Fibroblast of peridontal ligament (primary cell): ENCODE measurements at regions not wholly inside any gene's neighbourhood (a gene's known extent, or its start where the extent isn't known, plus 50 kb on each side); places are given as distances from the start of the nearest gene placed in this dataset.

ENCODE experiments used
- DNase-seq: peaks from one replicate; pipeline ENCODE4 v3.0.0-alpha.2; 2010; ENCODE audit errors: extremely low read depth

DNA sequence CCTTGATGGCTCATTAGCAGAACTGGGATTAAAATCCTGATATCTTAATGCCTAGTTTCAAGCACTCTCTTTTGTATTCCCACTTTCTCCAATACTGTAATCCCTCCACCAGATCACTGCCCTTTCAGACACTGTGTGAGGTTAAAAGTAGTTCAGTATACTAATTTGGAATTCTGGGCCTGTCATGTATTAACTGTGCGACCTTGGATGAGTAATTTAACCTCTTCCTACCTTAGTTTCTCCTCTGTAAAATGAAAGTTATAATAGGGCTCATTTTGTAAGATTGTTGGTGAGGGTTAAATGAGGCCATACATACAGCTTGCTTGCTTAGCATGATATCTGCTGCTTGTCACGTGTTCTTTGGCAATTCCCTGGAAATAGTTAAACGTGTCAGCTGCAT is 207.3 kb upstream of the HS3ST1 start:
- DNase-seq = no peak

DNA sequence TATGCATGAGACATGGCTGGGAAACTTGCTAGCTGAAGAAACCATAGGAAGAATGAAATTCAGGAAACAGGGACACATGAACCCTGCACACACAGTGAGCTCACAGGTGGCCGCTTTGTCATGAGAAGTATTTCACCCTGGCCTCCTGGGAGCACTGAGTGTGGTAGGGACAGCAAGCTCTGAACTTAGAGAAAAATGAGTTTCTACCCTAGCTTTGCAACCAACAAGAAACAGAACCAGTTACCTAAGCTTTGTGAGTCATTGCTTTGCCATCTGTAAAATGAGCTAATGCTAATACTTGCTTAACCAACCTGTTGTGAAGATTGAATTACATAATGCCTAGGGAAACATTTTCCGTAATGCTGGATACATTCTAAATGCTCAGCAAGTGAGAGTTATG is 206.6 kb upstream of the HS3ST1 start:
- DNase-seq = no peak

DNA sequence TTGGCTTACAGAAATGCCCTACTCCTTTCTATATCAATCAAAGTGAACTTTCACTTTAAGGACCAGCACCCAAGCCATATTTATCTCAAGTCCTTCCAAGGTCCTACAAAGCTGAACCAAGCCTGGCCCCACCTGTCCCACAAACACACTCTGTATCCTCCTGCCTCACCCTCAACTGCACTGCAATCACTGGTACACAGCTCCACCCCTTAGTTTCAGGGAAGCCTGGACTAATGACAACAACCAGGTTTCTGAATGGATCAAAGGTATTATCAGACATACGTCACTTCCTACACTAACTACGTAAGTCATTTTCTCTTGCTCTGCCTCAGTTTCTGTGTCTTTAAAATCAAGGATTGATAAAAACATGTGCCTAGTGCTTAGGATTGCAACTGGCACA is 205.6 kb upstream of the HS3ST1 start:
- no peak for DNase-seq

DNA sequence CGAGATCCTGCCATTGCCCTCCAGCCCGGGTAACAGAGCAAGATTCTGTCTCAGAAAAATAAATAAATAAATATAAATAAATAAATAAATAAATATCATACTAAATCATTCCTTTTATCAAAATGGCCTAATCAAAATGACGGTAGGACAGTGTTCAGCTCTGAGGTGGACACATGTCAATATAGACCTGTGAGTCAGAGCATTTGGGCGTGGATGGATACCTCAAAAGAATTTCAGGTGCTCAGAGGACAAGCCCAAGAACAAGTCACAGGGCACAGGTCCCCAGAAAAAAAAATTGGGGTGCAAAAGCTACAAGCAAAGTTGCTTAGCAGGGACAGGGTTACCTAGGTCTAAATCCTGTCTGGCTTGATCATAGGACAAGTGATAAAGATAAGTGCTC is 204.7 kb upstream of the HS3ST1 start:
- no peak for DNase-seq

DNA sequence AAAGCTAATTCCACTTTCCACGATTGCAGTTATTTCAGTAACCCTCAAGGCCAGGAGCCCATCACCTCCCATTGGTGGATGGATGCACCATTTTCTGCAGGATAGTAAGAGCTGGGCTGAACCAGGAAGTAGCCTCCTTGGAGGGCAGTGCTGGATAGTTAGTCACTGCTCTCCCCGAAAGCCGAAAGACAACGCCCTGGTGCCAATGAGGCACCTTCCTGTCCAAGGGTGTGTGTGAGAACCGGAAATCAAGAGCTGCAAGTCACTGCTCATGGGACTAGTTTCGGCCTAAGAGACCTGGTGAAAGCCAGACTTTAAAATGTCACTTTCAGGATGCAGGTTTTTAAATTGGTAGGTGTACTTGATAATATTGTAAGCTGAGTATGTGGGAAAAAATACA is 203.8 kb upstream of the HS3ST1 start:
- DNase-seq = no peak

DNA sequence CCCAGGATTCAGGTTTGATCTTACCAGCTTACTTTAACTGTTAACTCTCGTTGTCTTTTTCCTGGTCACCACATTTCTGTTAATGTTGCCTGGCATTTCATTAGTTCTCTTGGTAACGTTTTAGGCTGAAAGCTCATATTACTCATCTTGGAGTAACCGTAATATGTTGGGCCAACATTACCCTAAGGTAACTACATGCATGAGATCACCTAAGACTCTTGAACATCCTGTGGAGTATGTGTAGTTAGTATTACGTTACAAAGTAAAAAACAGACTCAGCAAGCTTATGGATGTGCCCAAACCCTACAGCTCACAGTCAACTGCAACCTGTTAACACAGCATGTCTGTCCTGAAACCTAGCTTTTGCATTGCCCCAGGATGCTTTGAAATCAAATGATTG is 203.3 kb upstream of the HS3ST1 start:
- no peak for DNase-seq

DNA sequence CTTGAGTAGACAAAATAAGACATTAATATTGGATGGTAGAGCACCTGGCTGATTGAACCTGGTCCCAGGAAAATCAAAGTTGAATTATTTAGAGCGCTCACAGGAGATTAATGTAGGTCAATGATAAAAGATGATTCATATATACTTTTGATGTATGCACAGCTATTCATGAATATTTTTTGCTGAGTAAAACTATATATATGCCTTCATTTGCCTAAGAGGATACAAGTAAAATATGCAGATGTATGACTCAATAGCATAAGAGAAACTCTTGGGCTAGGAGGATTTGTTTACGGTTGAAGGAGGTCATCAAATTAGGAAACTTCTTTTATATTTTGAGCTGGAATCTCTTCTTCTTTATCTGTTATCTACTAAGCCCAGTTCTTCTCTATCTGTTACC is 202.7 kb upstream of the HS3ST1 start:
- DNase-seq = no peak

DNA sequence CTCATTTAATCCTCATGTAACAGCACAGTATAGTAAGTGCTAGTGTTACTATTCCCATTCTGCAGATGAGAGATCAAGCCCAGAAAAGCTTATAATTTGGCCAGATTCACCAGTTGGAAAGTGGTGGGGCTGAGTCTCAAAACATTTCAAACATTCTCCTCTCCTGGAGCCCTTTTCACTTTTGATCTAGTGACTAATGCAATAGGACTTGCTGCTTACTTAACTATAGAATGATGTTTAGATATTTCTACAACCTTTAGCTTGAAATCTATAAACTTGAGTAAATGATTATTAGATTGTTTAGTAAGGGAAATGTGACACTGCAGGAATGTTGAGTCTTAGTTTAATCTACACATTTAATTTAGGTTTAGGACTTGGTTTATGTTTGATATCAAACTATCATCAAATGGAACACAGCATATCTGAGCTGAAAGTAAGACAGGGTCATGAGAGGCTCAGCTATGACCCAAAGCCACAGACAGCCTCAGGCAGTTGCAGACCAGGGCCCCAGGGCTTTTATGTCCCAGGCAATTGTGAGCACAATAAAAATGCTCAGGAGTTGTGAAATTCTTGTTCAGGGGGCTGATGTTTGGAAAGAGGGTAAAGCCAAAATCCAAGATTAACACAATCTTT is 199.5 kb upstream of the HS3ST1 start:
- no peak for DNase-seq

DNA sequence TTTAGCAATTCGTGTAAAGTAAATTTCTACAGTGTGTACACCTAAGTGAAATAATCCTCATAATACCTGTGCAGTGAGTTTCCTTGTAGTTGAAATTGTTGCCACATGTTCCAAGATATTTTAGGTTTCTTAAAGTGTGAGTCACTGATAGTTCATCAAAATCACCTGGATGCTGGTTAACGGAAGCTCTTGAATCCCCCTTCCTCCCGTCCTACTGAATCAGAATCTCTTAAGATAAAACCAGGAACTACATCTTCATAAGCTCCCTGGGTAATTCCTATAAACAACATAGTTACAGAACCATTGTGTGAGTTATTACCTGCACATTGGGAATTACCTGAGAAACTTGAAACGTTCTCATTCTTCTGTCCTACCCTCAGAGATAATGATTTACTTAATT is 197.4 kb upstream of the HS3ST1 start:
- DNase-seq = no peak

DNA sequence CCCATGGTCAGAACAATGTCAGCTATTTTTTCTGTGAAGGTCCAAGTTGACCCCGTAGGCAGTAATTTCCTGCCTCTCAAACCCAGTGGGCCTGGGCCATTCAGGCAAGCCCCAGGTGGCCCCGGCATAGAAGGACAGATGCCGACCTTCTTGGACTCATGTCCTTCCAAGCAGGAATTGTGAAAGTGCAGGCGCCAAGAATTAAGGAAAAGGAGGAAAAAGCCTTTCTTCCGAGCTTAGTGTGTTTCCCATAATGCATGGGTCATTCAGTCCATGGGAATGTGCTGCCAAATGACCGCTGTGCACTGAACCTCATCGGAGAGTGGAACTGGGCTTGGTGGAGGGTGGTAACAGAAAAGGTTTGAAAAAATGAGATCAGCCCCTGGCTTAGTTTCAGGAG is 196.5 kb upstream of the HS3ST1 start:
- DNase-seq = no peak

DNA sequence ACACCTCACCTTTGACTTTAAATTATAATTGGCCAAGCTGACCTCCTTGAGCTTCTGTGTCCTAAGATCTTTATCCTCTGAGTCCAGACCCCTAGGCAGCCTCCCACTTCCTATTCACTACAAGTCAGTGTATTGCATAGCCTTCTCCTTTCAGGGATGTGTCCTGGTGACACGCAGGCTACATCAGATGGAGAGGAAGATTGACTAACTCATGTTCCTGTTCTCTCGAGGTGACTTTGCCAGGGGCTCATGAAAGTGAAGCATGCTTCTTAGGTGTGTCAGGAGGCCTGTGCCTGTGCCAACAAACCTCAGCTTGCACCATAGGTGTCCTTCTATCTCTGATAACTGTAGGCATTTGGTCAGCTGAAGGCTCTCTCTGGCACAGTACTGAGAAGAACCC is 195.7 kb upstream of the HS3ST1 start:
- DNase-seq = no peak

DNA sequence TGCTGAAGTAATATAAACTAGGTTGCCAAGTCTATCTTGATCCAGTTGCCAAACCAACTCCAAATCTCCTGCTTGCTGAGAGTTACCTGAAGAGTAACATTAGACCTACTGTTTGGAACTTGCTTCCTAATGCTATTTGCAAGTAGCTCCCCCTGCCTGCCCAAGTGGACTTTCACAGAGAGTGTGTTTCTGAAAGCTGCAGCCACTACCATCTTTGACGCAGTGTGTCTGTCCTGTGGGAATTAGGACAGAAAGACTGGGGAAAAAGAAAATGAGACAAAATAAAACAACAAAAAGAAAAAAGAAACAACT is 195.0 kb upstream of the HS3ST1 start:
- DNase-seq = no peak

DNA sequence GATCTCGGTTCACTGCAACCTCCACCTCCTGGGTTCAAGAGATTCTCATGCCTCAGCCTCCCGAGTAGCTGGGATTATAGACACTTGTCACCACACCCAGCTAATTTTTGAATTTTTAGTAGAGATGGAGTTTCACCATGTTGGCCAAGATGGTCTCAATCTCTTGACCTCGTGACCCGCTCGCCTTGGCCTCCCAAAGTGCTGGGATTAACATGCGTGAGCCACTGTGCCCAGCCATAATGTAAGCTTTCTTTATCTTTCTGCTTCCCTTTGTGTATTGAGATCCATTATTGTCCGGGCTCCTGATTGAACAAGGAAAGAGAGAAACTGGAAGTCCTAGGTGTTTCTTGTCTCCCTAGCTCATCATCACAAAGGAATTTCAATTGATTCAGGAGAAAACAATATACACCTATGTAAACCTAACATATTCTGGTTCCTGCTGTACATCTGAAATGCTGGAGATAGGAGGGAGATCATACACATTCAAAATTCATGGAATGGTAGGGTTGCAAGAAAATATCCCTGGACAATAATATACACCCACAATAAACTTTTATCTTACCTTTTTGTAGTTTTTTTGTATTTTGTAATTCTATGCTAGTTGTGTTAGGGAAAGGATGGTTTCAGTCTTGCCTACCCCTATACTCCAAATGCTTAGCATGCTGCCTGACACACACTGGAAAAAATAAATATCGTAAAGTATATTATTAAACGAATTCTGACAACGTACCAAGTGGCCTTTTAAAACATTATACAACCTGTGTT is 194.4 kb upstream of the HS3ST1 start:
- DNase-seq = no peak

DNA sequence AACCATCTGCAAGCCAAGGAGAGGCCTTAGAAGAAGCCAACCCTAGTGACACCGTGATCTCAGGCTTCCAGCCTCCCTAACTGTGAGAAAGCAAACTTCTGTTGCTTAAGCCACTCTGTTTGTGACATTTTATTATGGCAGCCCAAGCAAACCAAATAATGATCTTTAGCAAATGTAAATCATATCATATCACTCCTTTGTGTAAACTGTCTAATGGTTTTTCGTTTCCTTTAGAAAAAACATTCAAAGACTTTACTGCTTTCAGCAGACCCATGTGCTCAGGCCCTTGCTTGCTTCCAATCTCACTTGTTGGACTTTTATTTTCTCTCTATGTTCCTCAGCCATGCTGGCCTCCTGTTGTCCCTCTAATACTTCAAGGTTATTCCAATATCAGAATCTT is 192.2 kb upstream of the HS3ST1 start:
- DNase-seq = no peak

DNA sequence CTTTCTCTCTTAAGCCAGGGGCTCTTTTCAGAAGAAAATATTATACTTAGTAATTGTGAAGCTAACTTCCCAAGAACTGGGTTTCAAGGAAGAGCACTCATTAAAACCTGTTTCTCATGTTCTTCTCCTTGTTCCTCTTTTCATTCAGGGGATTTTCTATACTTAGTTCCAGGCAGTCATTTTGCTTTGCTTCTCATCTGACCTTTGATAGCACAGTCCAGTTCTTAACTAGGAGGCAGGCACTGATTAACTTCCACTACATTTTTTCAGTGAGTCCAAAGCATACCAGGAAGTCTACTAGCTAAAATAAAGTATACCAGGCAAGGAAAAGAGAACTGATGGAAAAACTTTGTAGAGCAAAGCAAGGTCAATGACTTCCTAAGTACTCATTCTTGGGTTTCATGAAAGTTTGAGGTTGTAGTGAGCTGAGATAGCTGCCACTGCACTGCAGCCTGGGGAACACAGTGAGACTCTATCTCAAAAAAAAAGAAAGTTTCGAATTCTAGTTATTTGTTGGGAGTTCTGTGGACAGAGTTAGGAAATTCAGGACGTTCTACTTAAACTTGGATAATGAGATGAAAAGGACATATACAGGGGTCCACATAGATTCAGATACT is 190.1 kb upstream of the HS3ST1 start:
- DNase-seq = no peak

DNA sequence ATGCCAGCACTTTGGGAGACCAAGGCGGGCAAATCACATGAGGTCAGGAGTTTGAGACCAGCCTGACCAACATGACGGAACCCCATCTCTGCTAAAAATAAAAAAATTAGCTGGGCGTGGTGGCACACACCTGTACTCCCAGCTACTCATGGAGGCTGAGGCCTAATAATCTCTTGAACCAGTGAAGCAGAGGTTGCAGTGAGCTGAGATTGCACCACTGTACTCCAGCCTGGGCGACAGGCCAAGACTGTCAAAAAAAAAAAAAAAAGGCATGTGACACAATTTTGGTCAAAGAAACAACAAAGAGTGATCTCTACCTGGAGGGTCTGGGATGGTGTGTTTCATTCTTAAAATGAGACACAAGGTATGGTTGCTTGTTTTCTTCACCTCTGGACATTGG is 188.2 kb upstream of the HS3ST1 start:
- DNase-seq = no peak

DNA sequence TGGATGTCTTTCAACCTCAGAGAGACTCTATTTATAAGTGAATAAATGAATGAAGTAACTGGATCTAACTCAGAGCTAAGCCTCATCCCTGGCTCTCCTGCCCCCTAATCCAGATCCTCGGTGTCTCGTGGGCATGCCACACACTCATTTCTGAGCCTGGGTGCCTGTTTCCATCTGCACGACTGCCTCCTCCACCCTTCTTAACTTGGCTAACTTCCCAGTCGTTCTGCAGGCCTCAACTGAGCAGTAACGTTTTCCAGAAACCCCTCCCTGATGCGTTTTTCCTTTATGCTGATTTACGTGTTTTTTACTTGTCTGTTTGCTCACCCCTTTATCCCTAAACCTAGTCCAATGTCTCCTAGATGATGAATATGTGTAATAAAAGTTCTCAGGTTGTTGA is 186.9 kb upstream of the HS3ST1 start:
- no peak for DNase-seq

DNA sequence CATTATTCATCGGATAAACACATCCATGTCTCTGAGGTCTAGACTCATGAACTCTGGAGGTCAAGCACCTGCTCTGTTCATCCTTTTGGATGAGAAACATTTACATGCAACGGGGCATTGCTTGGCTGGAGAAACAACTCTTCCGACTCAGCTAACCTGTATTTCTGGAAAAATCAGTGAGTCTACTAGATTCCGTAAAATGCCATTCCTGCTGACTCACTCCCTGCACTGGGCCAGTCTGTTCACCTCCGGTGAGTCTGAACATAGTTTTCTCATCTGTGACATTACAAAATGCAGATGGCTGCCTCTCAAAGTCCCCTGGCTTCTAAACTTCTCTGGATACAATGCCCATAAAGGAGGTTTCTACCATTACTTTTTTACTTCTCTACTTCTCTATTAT is 185.7 kb upstream of the HS3ST1 start:
- no peak for DNase-seq

DNA sequence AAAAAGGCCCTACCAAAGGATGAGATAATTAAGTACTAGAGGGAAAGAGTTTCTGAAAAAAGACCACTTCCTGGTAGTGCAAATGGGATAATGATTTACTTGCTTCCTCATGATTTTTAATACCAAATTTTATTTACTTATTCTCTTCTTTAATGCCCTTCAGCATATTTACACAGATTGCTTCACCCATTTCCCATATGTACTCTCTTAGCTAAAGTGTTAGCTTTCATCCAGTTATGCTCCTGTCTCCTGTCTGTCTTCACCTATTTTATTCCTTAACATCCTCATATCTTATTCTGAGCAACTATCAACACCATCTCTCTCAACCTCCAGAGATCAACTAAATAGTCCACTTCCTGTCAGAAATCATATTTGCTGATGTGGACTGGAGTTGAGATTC is 183.2 kb upstream of the HS3ST1 start:
- DNase-seq = no peak

DNA sequence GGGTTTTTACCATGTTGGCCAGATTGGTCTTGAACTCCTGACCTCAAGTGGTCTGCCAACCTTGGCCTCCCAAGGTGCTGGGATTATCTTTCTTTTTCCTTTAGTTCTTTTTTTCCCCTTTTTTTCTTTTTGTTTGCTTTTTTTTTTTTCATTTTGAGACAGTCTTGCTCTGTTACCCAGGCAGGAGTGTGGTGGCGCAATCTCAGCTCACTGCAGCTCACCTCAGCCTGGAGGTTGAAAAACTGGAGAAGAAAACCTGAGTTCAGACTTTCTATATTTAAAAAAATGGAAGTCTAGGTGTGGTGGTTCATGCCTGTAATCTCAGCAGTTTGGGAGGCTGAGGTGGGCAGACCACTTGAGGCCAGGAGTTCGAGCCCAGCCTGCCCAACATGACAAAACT is 181.1 kb upstream of the HS3ST1 start:
- no peak for DNase-seq

DNA sequence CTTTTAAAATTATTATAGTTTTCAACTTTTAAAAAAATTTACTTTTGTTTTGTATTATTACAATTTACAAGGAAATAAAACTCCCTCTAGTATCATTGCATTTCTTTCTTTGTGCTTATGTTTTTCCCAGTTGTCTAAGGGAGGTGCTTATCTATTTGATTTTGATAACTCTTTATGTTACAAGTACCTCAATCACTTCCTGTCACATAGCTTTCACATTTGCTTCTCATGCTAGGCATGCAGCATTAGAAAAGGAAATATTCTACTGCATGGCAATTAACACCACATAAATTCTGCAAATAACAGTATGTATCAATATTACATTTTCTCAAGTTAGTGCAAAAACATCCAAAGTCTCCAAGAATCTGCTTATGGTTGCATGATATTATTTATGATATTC is 180.3 kb upstream of the HS3ST1 start:
- DNase-seq = no peak

DNA sequence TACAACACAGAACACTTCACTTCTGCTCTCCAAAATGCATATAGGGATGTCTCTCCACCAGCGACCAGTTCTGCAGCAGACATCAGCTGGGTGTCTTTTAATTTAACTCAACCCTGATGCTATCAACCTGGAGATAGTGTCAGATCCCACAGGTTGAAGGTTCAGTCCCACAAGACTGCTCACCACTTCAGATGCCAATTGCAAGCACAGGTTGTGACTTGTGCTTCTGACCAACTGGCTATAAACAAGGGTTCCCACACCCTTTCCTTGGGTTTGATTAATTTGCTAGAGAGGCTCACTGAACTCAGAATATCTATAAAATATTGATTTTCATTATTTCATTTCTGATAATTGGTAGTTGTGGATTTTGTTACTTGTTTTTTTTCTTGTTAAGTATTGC is 177.4 kb upstream of the HS3ST1 start:
- DNase-seq = no peak

DNA sequence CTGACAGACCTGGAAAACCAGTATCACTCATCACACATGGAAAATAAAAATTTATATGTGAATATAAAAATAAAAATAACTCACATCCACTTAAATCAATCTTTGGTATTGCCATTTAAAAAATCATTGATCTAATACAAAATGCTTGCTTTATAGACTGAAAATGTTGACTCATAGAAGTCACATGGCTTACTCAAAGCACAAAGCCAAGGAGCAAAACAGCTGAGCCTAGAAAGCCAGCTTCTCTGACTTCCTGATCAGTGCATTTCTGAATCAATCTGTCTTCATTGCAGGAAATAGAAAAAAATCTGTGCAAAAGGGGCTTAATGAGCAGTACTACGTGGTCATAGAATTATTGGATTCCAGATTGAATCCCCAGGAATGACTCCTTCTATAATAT is 176.9 kb upstream of the HS3ST1 start:
- no peak for DNase-seq

DNA sequence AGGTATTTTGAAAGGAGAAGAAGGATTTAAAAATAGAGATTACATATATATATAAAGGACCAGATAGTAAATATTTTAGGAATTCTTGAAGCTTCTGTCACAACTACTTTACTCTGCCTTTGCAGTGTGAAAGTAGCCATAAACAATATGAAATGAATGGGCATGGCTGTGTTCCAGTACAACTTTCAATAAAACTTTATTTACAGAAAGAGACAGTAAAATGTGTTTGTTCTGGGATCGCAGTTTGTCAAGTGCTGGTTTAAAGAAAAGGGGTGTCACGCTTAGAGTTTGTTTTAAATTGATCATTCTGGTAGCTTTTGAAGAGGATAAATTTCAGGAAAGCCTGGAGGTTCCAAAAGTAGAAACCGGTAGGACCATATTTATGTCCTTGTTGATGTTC is 176.1 kb upstream of the HS3ST1 start:
- DNase-seq = no peak
